GM21737 (cell line): ENCODE measurements at regions not wholly inside any gene's neighbourhood (a gene's known extent, or its start where the extent isn't known, plus 50 kb on each side); places are given as distances from the start of the nearest gene placed in this dataset.

ENCODE experiments used
- ATAC-seq: cut with Tn5 transposase; IDR thresholded peaks from one replicate; pipeline ENCODE4 v1.9.1; 2021; ENCODE audit warnings: mild to moderate bottlenecking, moderate library complexity; ENCODE audit not compliant: unreplicated experiment

- no peak for ATAC-seq
Measured at GRCh38 chr6:133170602-133171001, 70.6 kb upstream of the EYA4 start.

GRCh38 chr6:133171989-133172604 lies 69.1 kb upstream of the EYA4 start:
- no peak for ATAC-seq

- ATAC-seq: no peak
Measured at GRCh38 chr6:133173276-133173675, 67.9 kb upstream of the EYA4 start.

- ATAC-seq: no peak
Measured at GRCh38 chr6:133179481-133179880, 61.7 kb upstream of the EYA4 start.

- ATAC-seq: no peak
Measured at GRCh38 chr6:133183691-133184090, 57.5 kb upstream of the EYA4 start.

- no peak for ATAC-seq
Measured at GRCh38 chr6:133184798-133185372, 56.3 kb upstream of the EYA4 start.

- ATAC-seq: no peak
Measured at GRCh38 chr6:133185731-133186130, 55.4 kb upstream of the EYA4 start.

- ATAC-seq: no peak
Measured at GRCh38 chr6:133187114-133187513, 54.0 kb upstream of the EYA4 start.

- no peak for ATAC-seq
Measured at GRCh38 chr6:133187657-133188453, 53.3 kb upstream of the EYA4 start.

GRCh38 chr6:133190912-133191311 lies 50.2 kb upstream of the EYA4 start:
- ATAC-seq: no peak

GRCh38 chr6:133191323-133191722 lies 49.8 kb upstream of the EYA4 start:
- no peak for ATAC-seq
